IMR-90 (cell line): ENCODE measurements at regions not wholly inside any gene's neighbourhood (a gene's known extent, or its start where the extent isn't known, plus 50 kb on each side); places are given as distances from the start of the nearest gene placed in this dataset.

Experiments
- ATAC-seq: fragments of 200-7000 bp; cut with Tn5 transposase; 2 replicates; pipeline ENCODE4 v1.9.1; 2020; ENCODE audit warnings: low read depth, mild to moderate bottlenecking, moderate library complexity
- BruUV-seq: library from RNA; stranded (reverse); fragments of 400-500 nt; replicated peaks from 2 replicates; lab custom pipeline; 2021; lab: Mats Ljungman, UMichigan
- CTCF ChIA-PET: fragments of 300-600 bp; formaldehyde crosslinking; extraction: SDS; loops from one replicate; lab custom pipeline; 2021; ENCODE audit warnings: antibody characterized with exemption; lab: Yijun Ruan, JAX
- POLR2A ChIA-PET: fragments of 300-600 bp; sonication (Branson Sonifier 250); formaldehyde crosslinking; loops from one replicate; lab custom pipeline; 2022; ENCODE audit warnings: antibody characterized with exemption; ENCODE audit not compliant: unreplicated experiment; lab: Charles Lee
- DNase-seq: peaks from one replicate; pipeline ENCODE4 v3.0.0; 2013
- H2AFZ ChIP-seq: replicated peaks from 2 replicates; pipeline ENCODE3; 2013; ENCODE audit warnings: low read length, mild to moderate bottlenecking; ENCODE audit not compliant: poor library complexity
- H2AK5ac ChIP-seq: 2 replicates; pipeline ENCODE4 v1.6.1; 2013; ENCODE audit warnings: low read depth, low read length, inconsistent platforms
- H2AK9ac ChIP-seq: replicated peaks from 2 replicates; pipeline ENCODE3; 2013; ENCODE audit warnings: mild to moderate bottlenecking, low read depth, low read length, moderate library complexity; ENCODE audit not compliant: poor library complexity
- H2BK120ac ChIP-seq: 2 replicates; pipeline ENCODE4 v1.6.1; 2013; ENCODE audit warnings: low read depth, low read length, inconsistent platforms
- H2BK15ac ChIP-seq: 3 replicates; pipeline ENCODE4 v1.6.1; 2013; ENCODE audit warnings: low read depth, low read length, inconsistent platforms
- H2BK20ac ChIP-seq: 2 replicates; pipeline ENCODE4 v1.6.1; 2013; ENCODE audit warnings: low read depth, mild to moderate bottlenecking, inconsistent platforms, low read length, moderate library complexity
- H2BK5ac ChIP-seq: 2 replicates; pipeline ENCODE4 v1.6.1; 2013; ENCODE audit warnings: mild to moderate bottlenecking, low read depth, low read length, inconsistent platforms; ENCODE audit not compliant: poor library complexity, severe bottlenecking
- H3K14ac ChIP-seq: replicated peaks from 2 replicates; pipeline ENCODE4 v1.6.1; 2013; ENCODE audit warnings: low read depth, low read length, inconsistent platforms
- H3K18ac ChIP-seq: 2 replicates; pipeline ENCODE4 v1.6.1; 2013; ENCODE audit warnings: low read depth, low read length, control low read depth
- H3K23ac ChIP-seq: 2 replicates; pipeline ENCODE4 v1.6.1; 2013; ENCODE audit warnings: low read depth, low read length, inconsistent platforms
- H3K27ac ChIP-seq: 2 replicates; pipeline ENCODE4 v1.5.1; 2013; ENCODE audit warnings: mild to moderate bottlenecking, control low read depth, low read length; ENCODE audit not compliant: insufficient read depth
- H3K27me3 ChIP-seq: 2 replicates; pipeline ENCODE4 v1.6.1; 2013; ENCODE audit warnings: low read length; ENCODE audit not compliant: control insufficient read depth, insufficient read depth
- H3K36me3 ChIP-seq: 2 replicates; pipeline ENCODE4 v1.6.1; 2013; ENCODE audit warnings: low read length, mixed read lengths; ENCODE audit not compliant: control insufficient read depth, insufficient read depth
- H3K4ac ChIP-seq: 2 replicates; pipeline ENCODE4 v1.6.1; 2013; ENCODE audit warnings: low read depth, low read length, inconsistent platforms
- H3K4me1 ChIP-seq: 2 replicates; pipeline ENCODE4 v1.6.1; 2013; ENCODE audit warnings: low read length, mixed read lengths; ENCODE audit not compliant: control insufficient read depth, insufficient read depth
- H3K4me2 ChIP-seq: 2 replicates; pipeline ENCODE4 v1.6.1; 2013; ENCODE audit warnings: low read depth, mild to moderate bottlenecking, control low read depth, low read length, moderate library complexity
- H3K4me3 ChIP-seq: 2 replicates; pipeline ENCODE4 v1.5.1; 2013; ENCODE audit warnings: low read depth, mild to moderate bottlenecking, control low read depth, low read length, moderate library complexity; ENCODE audit not compliant: insufficient read depth
- H3K56ac ChIP-seq: 2 replicates; pipeline ENCODE4 v1.6.1; 2013; ENCODE audit warnings: low read length, inconsistent platforms; ENCODE audit not compliant: insufficient read depth; ENCODE audit errors: extremely low read depth
- H3K79me1 ChIP-seq, 2 experiments: 2 replicates each; pipeline ENCODE4 v1.6.1; 2013; ENCODE audit warnings: low read length in 2 of 2, inconsistent platforms in 1 of 2, low read depth in 1 of 2
- H3K9ac ChIP-seq: 2 replicates; pipeline ENCODE4 v1.6.1; 2013; ENCODE audit warnings: low read depth, low read length, control low read depth
- H3K9me1 ChIP-seq: 2 replicates; pipeline ENCODE4 v1.6.1; 2013; ENCODE audit warnings: low read length, inconsistent platforms; ENCODE audit not compliant: insufficient read depth
- H3K9me3 ChIP-seq: 2 replicates; pipeline ENCODE4 v1.6.1; 2013; ENCODE audit warnings: low read length; ENCODE audit not compliant: control insufficient read depth, insufficient read depth
- H4K20me1 ChIP-seq: 2 replicates; pipeline ENCODE4 v1.6.1; 2013; ENCODE audit warnings: low read length, inconsistent platforms; ENCODE audit not compliant: insufficient read depth
- H4K5ac ChIP-seq: 2 replicates; pipeline ENCODE4 v1.6.1; 2013; ENCODE audit warnings: mild to moderate bottlenecking, low read depth, low read length, control low read depth
- H4K8ac ChIP-seq, 2 experiments: 2 replicates each; pipeline ENCODE4 v1.6.1; 2013; ENCODE audit warnings: low read depth in 2 of 2, low read length in 2 of 2, control low read depth in 1 of 2, inconsistent platforms in 1 of 2
- H4K91ac ChIP-seq: 2 replicates; pipeline ENCODE4 v1.6.1; 2013; ENCODE audit warnings: low read depth, low read length, inconsistent platforms; ENCODE audit not compliant: insufficient read depth
- CEBPB ChIP-seq: IDR thresholded peaks from 2 replicates; pipeline ENCODE4 v1.6.1; 2012; ENCODE audit warnings: low read depth, low read length, improper control_type of control experiment
- CHD1 ChIP-seq: IDR thresholded peaks from 2 replicates; pipeline ENCODE4 v1.6.1; 2012; ENCODE audit warnings: low read depth, low read length, improper control_type of control experiment
- MAFK ChIP-seq: IDR thresholded peaks from 2 replicates; pipeline ENCODE4 v1.6.1; 2012; ENCODE audit warnings: low read depth, low read length, improper control_type of control experiment
- MXI1 ChIP-seq: IDR thresholded peaks from 2 replicates; pipeline ENCODE4 v1.6.1; 2012; ENCODE audit warnings: low read depth, mild to moderate bottlenecking, low read length, moderate library complexity, borderline replicate concordance
- RAD21 ChIP-seq: IDR thresholded peaks from 2 replicates; pipeline ENCODE4 v1.6.1; 2012; ENCODE audit warnings: low read length, improper control_type of control experiment
- SMC3 ChIP-seq: fragments of 150-350 bp; IDR thresholded peaks from 2 replicates; pipeline ENCODE4 v1.6.1; 2016; ENCODE audit warnings: low read depth, mild to moderate bottlenecking, antibody characterized with exemption, low read length, moderate library complexity
- WGBS, 2 experiments: methylation state at CpG; one replicate each; pipeline versions ENCODE4 v1.1.5 to v1.1.7; 2013; ENCODE audit warnings: missing lambda C conversion rate in 2 of 2; ENCODE audit not compliant: insufficient read length in 1 of 2; ENCODE audit errors: extremely low coverage in 2 of 2; 5-methylcytosine and 5-hydroxymethylcytosine counted together
- dilution Hi-C: fragments of 300-500 bp; cut with HindIII; formaldehyde crosslinking; loops from one replicate; pipeline ENCODE4 v1.14.3; 2018; ENCODE audit warnings: low sequenced_read_pairs; ENCODE audit not compliant: unreplicated experiment
- in situ Hi-C: fragments of 300-500 bp; cut with MboI; formaldehyde crosslinking; loops from 3 replicates; pipeline ENCODE4 v1.14.3; 2019; ENCODE audit warnings: low sequenced_read_pairs, inconsistent platforms, mixed read lengths
- intact Hi-C: fragments of 100-400 bp; cut with micrococcal nuclease; formaldehyde crosslinking; loops from 2 replicates; pipeline ENCODE4 v1.10.0; 2022
- TF ChIP-seq, protein P1 (sequence below): fragments of 150-350 bp; IDR thresholded peaks from 2 replicates; pipeline ENCODE4 v1.6.1; 2016; ENCODE audit warnings: low read depth, mild to moderate bottlenecking, low read length, moderate library complexity, borderline replicate concordance

DNA sequence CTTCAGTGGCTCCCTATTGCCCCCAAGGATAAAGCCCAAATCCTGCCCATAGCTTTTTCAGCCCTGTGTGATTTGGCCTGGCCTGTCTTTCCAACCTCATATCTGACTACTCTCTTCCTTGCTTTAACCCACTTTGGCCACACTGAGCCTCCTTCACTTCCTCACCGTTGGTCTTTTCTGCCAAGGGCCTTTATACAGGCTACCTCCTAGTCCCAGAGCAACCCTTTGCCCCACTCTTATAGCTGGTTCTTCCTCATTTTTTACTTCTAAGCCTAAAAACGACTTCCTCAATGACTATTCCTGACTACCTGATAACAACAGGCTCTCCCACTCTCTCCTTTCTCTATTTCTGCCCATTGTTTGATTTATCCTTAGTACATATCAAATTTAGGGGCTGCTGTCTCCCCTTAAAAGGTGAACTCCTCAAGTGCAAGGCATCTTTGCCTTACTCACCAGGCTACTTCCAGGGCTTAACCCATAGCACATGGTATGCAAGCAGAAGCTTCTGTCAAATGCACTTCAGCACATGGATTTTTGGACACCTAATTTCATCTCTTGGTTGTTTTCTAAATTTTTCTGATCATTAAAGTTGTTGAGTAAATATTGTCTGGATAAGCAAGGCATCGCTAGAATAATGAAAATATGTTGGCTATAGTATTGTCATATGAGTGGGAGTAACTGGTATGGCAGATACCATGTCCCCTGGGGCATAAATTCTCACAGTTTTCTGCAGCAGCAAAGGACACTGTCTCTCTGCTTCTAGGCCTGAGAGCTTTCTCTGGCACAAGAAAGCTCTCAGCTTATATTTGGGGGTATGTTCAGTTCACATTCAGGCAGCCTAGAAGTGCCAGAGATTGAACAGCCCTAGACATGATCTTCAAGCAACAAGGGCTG, 201.5 kb upstream of the GPR26 start (continued):
- TF ChIP-seq CHD1 = no peak

DNA sequence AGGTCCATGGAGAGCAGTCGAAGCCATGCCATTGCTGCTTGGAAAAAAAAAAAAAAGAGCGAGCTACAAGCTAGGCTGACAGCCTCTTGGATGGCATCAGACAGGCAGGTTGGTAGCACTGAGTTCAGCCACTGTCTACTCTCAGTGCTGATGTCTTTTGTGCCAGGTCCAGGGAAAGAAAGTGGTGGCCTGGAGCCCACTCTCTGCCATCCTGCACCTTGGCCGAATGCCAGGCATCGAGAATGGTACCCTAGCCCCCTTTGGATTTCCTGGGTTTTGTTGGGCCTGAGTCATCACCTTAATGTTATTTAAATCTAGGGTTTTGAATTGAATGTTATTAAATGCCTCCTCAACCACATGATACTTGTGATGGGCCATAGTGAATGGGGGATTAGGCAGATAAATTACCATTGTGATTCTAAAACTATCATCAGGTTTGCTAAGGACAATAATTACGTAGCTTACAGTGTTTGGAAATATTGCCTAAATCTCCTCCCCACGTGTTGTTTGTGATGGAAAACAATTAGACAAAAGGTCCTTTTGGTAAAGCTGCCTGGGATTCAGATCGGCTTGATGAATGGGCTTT, 195.7 kb upstream of the GPR26 start:
- H2BK5ac ChIP-seq = no peak overlapping the region
- no peak overlapping the region for H2AK5ac ChIP-seq
- no peak overlapping the region for H3K27ac ChIP-seq
- dilution Hi-C loops = no loop called here
- no TSS peak for BruUV-seq
- no peaks in the 10 kb centered on the region for H3K4me1 ChIP-seq
- H3K14ac ChIP-seq = no peak overlapping the region
- no peaks in the 10 kb centered on the region for H3K79me1 ChIP-seq
- in situ Hi-C loops = no loop called here
- H3K4me3 ChIP-seq = no peak overlapping the region
- CTCF ChIA-PET = no interaction called here
- no peak overlapping the region for H3K18ac ChIP-seq
- no CpG with 5 or more reads among the region's 7 CpGs for WGBS, 2 experiments
- no peak for TF ChIP-seq MXI1
- no peak for TF ChIP-seq RAD21
- TF ChIP-seq CEBPB = no peak
- TF ChIP-seq MAFK = no peak
- TF ChIP-seq CHD1 = no peak
- TF ChIP-seq, protein P1, sequence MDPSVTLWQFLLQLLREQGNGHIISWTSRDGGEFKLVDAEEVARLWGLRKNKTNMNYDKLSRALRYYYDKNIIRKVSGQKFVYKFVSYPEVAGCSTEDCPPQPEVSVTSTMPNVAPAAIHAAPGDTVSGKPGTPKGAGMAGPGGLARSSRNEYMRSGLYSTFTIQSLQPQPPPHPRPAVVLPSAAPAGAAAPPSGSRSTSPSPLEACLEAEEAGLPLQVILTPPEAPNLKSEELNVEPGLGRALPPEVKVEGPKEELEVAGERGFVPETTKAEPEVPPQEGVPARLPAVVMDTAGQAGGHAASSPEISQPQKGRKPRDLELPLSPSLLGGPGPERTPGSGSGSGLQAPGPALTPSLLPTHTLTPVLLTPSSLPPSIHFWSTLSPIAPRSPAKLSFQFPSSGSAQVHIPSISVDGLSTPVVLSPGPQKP = no peak
- no peak for TF ChIP-seq SMC3
- H3K56ac ChIP-seq = no peak overlapping the region
- H3K23ac ChIP-seq = no peak overlapping the region
- H3K9me1 ChIP-seq = no peaks in the 10 kb centered on the region
- H4K91ac ChIP-seq = no peak overlapping the region
- H4K5ac ChIP-seq = no peak overlapping the region
- H4K20me1 ChIP-seq = no peaks in the 10 kb centered on the region
- DNase-seq = no peak
- H3K27me3 ChIP-seq = no peaks in the 10 kb centered on the region
- intact Hi-C loops = no loop called here
- no peak overlapping the region for H3K9ac ChIP-seq
- POLR2A ChIA-PET = no interaction called here
- no peak for ATAC-seq
- H4K8ac ChIP-seq = no peak overlapping the region
- no peak overlapping the region for H2AFZ ChIP-seq
- no peak overlapping the region for H2BK15ac ChIP-seq
- no peak overlapping the region for H3K4ac ChIP-seq
- H3K9me3 ChIP-seq = peaks cover 37% of the 10 kb centered on the region
- no peak overlapping the region for H2BK20ac ChIP-seq
- no peak overlapping the region for H2AK9ac ChIP-seq
- H3K4me2 ChIP-seq = no peak overlapping the region
- H2BK120ac ChIP-seq = no peak overlapping the region
- H3K36me3 ChIP-seq = no peaks in the 10 kb centered on the region
